Transverse colon (tissue), 4 donors: ENCODE measurements at regions not wholly inside any gene's neighbourhood (a gene's known extent, or its start where the extent isn't known, plus 50 kb on each side); places are given as distances from the start of the nearest gene placed in this dataset.
"Not testable (repeated sequence)": the region's sequence is repeated elsewhere in the genome, so short reads cannot be mapped to it uniquely, and the experiment has no call there.

Source experiments
- DNase-seq: peaks from one replicate; pipeline ENCODE4 v3.0.0-alpha.2; 2019
- H3K27ac ChIP-seq, 4 donors: fragments of 200-600 bp; sonication (generic); 2 replicates each; pipeline ENCODE4 v1.5.1; 2016 to 2018; ENCODE audit warnings: inconsistent platforms in 4 of 4
- H3K27me3 ChIP-seq: fragments of 200-600 bp; sonication (generic); 2 replicates; pipeline ENCODE4 v1.5.1; 2017; ENCODE audit warnings: inconsistent platforms
- H3K36me3 ChIP-seq, 4 donors: fragments of 200-600 bp; sonication (generic); 2 replicates each; pipeline ENCODE4 v1.5.1; 2017 to 2019; ENCODE audit warnings: inconsistent platforms in 4 of 4
- H3K4me1 ChIP-seq, 4 donors: fragments of 200-600 bp; sonication (generic); 2 replicates each; pipeline ENCODE4 v1.5.1; 2017 to 2020; ENCODE audit warnings: inconsistent platforms in 4 of 4
- H3K4me3 ChIP-seq, 4 donors: fragments of 200-600 bp; sonication (generic); 1 replicate in 1 of 4; 2 replicates in 3 of 4; pipeline versions ENCODE4 v1.5.1 to v1.6.1; 2017 to 2019; ENCODE audit warnings: inconsistent platforms in 4 of 4
- H3K9me3 ChIP-seq, 2 donors: fragments of 200-600 bp; sonication (generic); 2 replicates each; pipeline ENCODE4 v1.5.1; 2017 to 2019; ENCODE audit warnings: inconsistent platforms in 2 of 2
- EP300 ChIP-seq: sonication (generic); formaldehyde crosslinking; IDR thresholded peaks from one replicate; pipeline ENCODE4 v1.6.1; 2017; ENCODE audit warnings: antibody characterized with exemption, low read depth
- POLR2A ChIP-seq: fragments of 450-650 bp; IDR thresholded peaks from one replicate; pipeline ENCODE4 v1.6.1; 2016; ENCODE audit warnings: antibody characterized with exemption, mild to moderate bottlenecking, moderate library complexity
- POLR2AphosphoS5 ChIP-seq, 3 donors: sonication (generic); formaldehyde crosslinking; IDR thresholded peaks; one replicate each; pipeline ENCODE4 v1.6.1; 2016; ENCODE audit warnings: antibody characterized with exemption in 3 of 3
- WGBS, 2 donors: methylation state at CpG; one replicate each; pipeline ENCODE4 v1.1.5; 2018; ENCODE audit warnings: low coverage in 1 of 2; 5-methylcytosine and 5-hydroxymethylcytosine counted together
- in situ Hi-C, 4 donors: fragments of 200-750 bp; cut with MboI; loops; one replicate each; pipeline versions ENCODE4 v1.15.0 to v1.15.1; 2017; ENCODE audit warnings: low sequenced_read_pairs in 3 of 4, low pct_ligation_motif_present in 1 of 4, low pct_unique_long_range_greater_than_20kb in 1 of 4
- intact Hi-C: fragments of 100-400 bp; cut with DNase I; formaldehyde crosslinking; loops from one replicate; pipeline ENCODE4 v1.15.1; 2023; ENCODE audit warnings: low total_unique reads
- TF ChIP-seq, protein P1 (sequence below), 5 experiments: fragments of 200-600 bp in 3 of 5; fragments of 450-650 bp in 2 of 5; sonication (generic) in 3 of 5; IDR thresholded peaks; 1 replicate in 2 of 5; 2 replicates in 3 of 5; pipeline ENCODE4 v1.5.1; 2016 to 2017; ENCODE audit warnings: antibody characterized with exemption in 5 of 5, inconsistent platforms in 3 of 5, mild to moderate bottlenecking in 2 of 5, moderate library complexity in 1 of 5

DNA sequence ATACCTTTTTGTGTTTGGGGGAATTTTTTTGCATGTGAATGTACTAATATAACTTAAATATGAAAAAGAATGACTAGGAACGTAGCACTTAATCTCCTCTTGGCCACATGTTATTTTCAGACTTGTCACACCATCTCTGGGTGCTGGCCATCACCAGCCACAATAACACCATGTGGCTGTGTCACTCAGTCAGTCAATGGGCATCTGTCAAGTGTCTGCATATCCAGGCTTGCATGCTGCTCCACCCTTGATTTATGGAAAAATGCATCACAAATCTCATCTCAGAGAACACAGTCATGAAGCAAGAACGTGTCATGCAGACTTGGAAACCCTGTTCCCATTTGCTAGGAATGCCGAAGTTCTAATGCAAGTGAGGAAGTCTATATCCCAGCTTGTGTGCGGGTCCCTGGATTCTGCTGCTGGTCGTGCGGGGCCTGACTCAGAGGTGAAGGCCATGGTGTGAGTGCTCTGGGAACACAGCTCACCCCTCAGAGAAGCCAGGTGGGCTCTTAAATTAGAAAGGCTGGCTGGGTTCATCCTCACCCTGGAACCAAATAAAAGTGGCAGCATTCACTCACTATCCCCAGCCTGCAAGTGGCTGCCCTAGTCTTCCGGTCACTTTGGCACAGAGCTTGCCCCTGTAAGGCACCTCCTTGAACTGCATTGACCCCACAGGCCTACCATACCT is 53.6 kb upstream of the ARHGEF7 start:
- in situ Hi-C loops (loop anchor here in 2 of 4 donors (10.0 to 25.0 kb wide), 2 partner anchors 163 to 474 kb away; no protein-coding TSS in a partner anchor), intact Hi-C loops (no loop called here)
- 81 to 100% methylated on average over 1 to 7 of the region's 7 CpGs for WGBS, 2 donors

DNA sequence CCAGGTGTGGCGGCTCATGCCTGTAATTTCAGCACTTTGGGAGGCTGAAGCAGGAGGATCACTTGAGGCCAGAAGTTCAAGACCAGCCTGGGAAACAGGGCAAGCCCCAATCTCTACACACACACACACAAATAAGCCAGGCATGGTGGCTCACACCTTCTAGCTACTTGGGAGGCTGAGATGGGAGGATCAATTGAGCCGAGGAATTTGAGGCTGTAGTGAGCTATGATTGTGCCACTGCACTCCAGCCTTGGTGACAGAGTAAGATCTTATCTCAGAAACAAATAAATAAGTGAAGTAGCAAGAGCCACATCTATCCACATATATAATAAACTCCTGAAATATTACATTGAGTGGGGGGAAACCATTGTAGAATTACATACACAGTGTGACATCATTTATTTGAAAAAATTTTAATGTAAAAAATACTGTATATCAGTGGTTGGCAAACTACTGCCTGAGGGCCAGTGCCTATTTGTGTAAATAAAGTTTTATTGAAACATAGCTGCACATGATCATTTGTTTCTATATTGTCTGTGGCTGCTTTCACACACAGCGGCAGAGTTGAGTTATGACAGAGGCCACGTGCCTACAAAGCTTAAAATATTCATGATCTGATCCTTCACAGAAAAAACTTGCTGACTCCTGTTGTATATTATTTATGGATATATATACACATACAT is 54.7 kb upstream of the ARHGEF7 start:
- H3K4me3 ChIP-seq: no peak overlapping the region
- TF ChIP-seq, protein P1, sequence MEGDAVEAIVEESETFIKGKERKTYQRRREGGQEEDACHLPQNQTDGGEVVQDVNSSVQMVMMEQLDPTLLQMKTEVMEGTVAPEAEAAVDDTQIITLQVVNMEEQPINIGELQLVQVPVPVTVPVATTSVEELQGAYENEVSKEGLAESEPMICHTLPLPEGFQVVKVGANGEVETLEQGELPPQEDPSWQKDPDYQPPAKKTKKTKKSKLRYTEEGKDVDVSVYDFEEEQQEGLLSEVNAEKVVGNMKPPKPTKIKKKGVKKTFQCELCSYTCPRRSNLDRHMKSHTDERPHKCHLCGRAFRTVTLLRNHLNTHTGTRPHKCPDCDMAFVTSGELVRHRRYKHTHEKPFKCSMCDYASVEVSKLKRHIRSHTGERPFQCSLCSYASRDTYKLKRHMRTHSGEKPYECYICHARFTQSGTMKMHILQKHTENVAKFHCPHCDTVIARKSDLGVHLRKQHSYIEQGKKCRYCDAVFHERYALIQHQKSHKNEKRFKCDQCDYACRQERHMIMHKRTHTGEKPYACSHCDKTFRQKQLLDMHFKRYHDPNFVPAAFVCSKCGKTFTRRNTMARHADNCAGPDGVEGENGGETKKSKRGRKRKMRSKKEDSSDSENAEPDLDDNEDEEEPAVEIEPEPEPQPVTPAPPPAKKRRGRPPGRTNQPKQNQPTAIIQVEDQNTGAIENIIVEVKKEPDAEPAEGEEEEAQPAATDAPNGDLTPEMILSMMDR (IDR thresholded peaks at IDR 0.05): no peak
- no peak for TF ChIP-seq POLR2A
- no peak for TF ChIP-seq POLR2AphosphoS5 (IDR thresholded peaks at IDR 0.05)
- no peak for TF ChIP-seq EP300
- H3K36me3 ChIP-seq: no peaks in the 10 kb centered on the region
- no peaks in the 10 kb centered on the region for H3K9me3 ChIP-seq
- no peaks in the 10 kb centered on the region for H3K4me1 ChIP-seq
- intact Hi-C loops: no loop called here
- no peak overlapping the region for H3K27ac ChIP-seq
- H3K27me3 ChIP-seq: no peaks in the 10 kb centered on the region
- DNase-seq: no peak
- WGBS, 2 donors: 65 to 80% methylated on average over 3 to 4 of the region's 4 CpGs
- in situ Hi-C loops: loop anchor here in 2 of 4 donors (10.0 to 25.0 kb wide), 2 partner anchors 164 to 473 kb away; no protein-coding TSS in a partner anchor

More for the DNA sequence above, 53.6 kb upstream of the ARHGEF7 start:
- H3K4me3 ChIP-seq: no peak overlapping the region
- H3K4me1 ChIP-seq: peaks cover 0 to 1% (median under 1%) of the 10 kb centered on the region in 4 donors
- no peaks in the 10 kb centered on the region for H3K36me3 ChIP-seq
- TF ChIP-seq EP300 (no peak), POLR2A (no peak), POLR2AphosphoS5 (IDR thresholded peaks at IDR 0.05) (no peak)
- TF ChIP-seq, protein P1 (IDR thresholded peaks at IDR 0.05): no peak
- no peak for DNase-seq
- no peaks in the 10 kb centered on the region for H3K9me3 ChIP-seq
- H3K27me3 ChIP-seq: peaks cover 7% of the 10 kb centered on the region
- H3K27ac ChIP-seq: no peak overlapping the region

DNA sequence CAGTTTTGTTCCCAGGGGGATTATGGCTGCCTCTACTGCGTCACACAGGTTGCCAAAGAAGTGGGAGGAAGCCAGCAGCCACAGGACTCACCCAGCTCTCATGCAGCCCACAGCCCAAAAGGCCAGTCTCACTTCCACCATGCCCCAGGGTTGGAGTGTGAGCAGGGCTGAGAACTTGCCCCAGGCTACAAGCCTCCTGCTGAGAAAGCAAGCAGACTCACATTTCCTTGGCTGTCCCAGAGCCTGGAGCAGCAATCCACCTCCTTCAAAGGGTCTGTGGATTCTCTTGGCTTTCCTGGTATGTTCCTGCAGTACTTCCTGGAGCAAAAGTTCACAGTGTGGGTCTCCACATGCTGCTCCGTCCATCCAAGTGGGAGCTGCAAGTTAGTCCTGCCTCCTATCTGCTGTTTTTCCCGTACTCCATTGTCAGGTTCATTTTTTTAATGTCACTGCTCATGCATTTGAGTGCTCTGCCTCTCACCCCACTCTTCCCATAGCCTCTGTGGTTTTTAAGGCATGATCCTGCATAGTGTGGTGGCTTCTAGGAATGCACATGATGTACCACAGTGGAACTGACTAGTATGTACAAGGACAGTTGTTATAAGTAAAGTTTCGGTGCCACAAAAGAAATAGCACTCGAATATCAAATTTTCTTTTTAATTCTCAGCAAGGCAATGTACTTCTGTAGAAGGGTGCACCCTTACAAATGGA is 56.2 kb upstream of the ARHGEF7 start:
- Histone ChIP-seq H3K9me3 (no peaks in the 10 kb centered on the region), H3K27me3 (no peaks in the 10 kb centered on the region), H3K4me1 (no peaks in the 10 kb centered on the region), H3K36me3 (no peaks in the 10 kb centered on the region), H3K27ac (no peak overlapping the region), H3K4me3 (no peak overlapping the region)
- in situ Hi-C loops (loop anchor here in 1 of 4 donors (25.0 kb wide), 1 partner anchor 472 kb away; no protein-coding TSS in a partner anchor), intact Hi-C loops (no loop called here)
- no peak for DNase-seq
- 69 to 83% methylated on average over 2 to 5 of the region's 5 CpGs for WGBS, 2 donors
- TF ChIP-seq POLR2AphosphoS5 (IDR thresholded peaks at IDR 0.05) (no peak), EP300 (no peak), POLR2A (no peak)
- TF ChIP-seq, protein P1 (IDR thresholded peaks at IDR 0.05): no peak

DNA sequence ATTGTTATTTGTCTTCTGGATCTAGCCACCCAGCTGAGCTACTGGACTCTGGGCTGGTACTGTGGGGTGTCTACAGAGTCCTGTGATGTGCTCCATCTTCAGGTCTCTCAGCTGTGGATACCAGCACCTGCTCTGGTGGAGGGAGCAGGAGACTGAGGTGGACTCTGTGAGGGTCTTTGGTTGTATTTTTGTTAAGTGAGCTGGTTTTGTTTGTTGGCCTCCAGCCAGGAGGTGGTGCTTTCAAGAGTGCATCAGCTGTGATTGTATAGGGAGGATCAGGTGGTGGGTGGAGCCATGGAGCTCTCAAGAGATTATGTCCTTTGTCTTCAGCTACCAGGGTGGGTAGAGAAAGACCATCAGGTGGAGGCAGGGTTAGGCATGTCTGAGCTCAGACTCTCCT is 56.8 kb upstream of the ARHGEF7 start:
- in situ Hi-C loops: loop anchor here in 1 of 4 donors (25.0 kb wide), 1 partner anchor 471 kb away; no protein-coding TSS in a partner anchor
- H3K36me3 ChIP-seq, intact Hi-C loops, H3K27ac ChIP-seq, H3K4me3 ChIP-seq, H3K4me1 ChIP-seq, H3K27me3 ChIP-seq, DNase-seq, H3K9me3 ChIP-seq: not testable (repeated sequence)

DNA sequence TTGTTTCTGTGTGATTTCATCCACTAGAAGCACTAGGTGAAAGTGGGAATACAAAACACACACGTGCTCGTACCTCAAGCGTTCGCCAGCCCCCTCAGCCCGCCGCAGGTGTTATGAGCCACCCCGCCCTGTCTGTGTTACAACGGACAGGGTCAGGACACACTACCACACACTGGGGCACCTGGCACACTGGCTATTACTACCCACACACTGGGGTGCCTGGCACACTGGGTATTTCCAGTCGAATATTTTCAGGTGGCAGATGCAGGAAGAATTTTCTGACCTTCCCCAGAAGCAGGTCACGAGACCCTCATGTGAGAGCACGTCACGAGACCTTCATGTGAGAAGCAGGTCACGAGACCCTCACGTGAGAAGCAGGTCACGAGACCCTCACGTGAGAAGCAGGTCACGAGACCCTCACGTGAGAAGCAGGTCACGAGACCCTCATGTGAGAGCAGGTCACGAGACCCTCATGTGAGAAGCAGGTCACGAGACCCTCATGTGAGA is 63.3 kb upstream of the ARHGEF7 start:
- H3K27me3 ChIP-seq, H3K36me3 ChIP-seq, H3K9me3 ChIP-seq, intact Hi-C loops, DNase-seq, H3K4me1 ChIP-seq, H3K27ac ChIP-seq, H3K4me3 ChIP-seq: not testable (repeated sequence)
- 63 to 79% methylated on average over 4 to 21 of the region's 21 CpGs for WGBS, 2 donors
- in situ Hi-C loops: loop anchor here in 1 of 4 donors (25.0 kb wide), 1 partner anchor 464 kb away; no protein-coding TSS in a partner anchor
